Transverse colon (tissue), 4 donors: ENCODE measurements at regions not wholly inside any gene's neighbourhood (a gene's known extent, or its start where the extent isn't known, plus 50 kb on each side); places are given as distances from the start of the nearest gene placed in this dataset.

ENCODE experiments used
- DNase-seq: peaks from one replicate; pipeline ENCODE4 v3.0.0-alpha.2; 2019
- H3K27ac ChIP-seq, 4 donors: fragments of 200-600 bp; sonication (generic); 2 replicates each; pipeline ENCODE4 v1.5.1; 2016 to 2018; ENCODE audit warnings: inconsistent platforms in 4 of 4
- H3K27me3 ChIP-seq: fragments of 200-600 bp; sonication (generic); 2 replicates; pipeline ENCODE4 v1.5.1; 2017; ENCODE audit warnings: inconsistent platforms
- H3K36me3 ChIP-seq, 4 donors: fragments of 200-600 bp; sonication (generic); 2 replicates each; pipeline ENCODE4 v1.5.1; 2017 to 2019; ENCODE audit warnings: inconsistent platforms in 4 of 4
- H3K4me1 ChIP-seq, 4 donors: fragments of 200-600 bp; sonication (generic); 2 replicates each; pipeline ENCODE4 v1.5.1; 2017 to 2020; ENCODE audit warnings: inconsistent platforms in 4 of 4
- H3K4me3 ChIP-seq, 4 donors: fragments of 200-600 bp; sonication (generic); 1 replicate in 1 of 4; 2 replicates in 3 of 4; pipeline versions ENCODE4 v1.5.1 to v1.6.1; 2017 to 2019; ENCODE audit warnings: inconsistent platforms in 4 of 4
- H3K9me3 ChIP-seq, 2 donors: fragments of 200-600 bp; sonication (generic); 2 replicates each; pipeline ENCODE4 v1.5.1; 2017 to 2019; ENCODE audit warnings: inconsistent platforms in 2 of 2
- EP300 ChIP-seq: sonication (generic); formaldehyde crosslinking; IDR thresholded peaks from one replicate; pipeline ENCODE4 v1.6.1; 2017; ENCODE audit warnings: antibody characterized with exemption, low read depth
- POLR2A ChIP-seq: fragments of 450-650 bp; IDR thresholded peaks from one replicate; pipeline ENCODE4 v1.6.1; 2016; ENCODE audit warnings: antibody characterized with exemption, mild to moderate bottlenecking, moderate library complexity
- POLR2AphosphoS5 ChIP-seq, 3 donors: sonication (generic); formaldehyde crosslinking; IDR thresholded peaks; one replicate each; pipeline ENCODE4 v1.6.1; 2016; ENCODE audit warnings: antibody characterized with exemption in 3 of 3
- WGBS, 2 donors: methylation state at CpG; one replicate each; pipeline ENCODE4 v1.1.5; 2018; ENCODE audit warnings: low coverage in 1 of 2; 5-methylcytosine and 5-hydroxymethylcytosine counted together
- in situ Hi-C, 4 donors: fragments of 200-750 bp; cut with MboI; loops; one replicate each; pipeline versions ENCODE4 v1.15.0 to v1.15.1; 2017; ENCODE audit warnings: low sequenced_read_pairs in 3 of 4, low pct_ligation_motif_present in 1 of 4, low pct_unique_long_range_greater_than_20kb in 1 of 4
- intact Hi-C: fragments of 100-400 bp; cut with DNase I; formaldehyde crosslinking; loops from one replicate; pipeline ENCODE4 v1.15.1; 2023; ENCODE audit warnings: low total_unique reads
- TF ChIP-seq, protein P1 (sequence below), 5 experiments: fragments of 200-600 bp in 3 of 5; fragments of 450-650 bp in 2 of 5; sonication (generic) in 3 of 5; IDR thresholded peaks; 1 replicate in 2 of 5; 2 replicates in 3 of 5; pipeline ENCODE4 v1.5.1; 2016 to 2017; ENCODE audit warnings: antibody characterized with exemption in 5 of 5, inconsistent platforms in 3 of 5, mild to moderate bottlenecking in 2 of 5, moderate library complexity in 1 of 5

DNA sequence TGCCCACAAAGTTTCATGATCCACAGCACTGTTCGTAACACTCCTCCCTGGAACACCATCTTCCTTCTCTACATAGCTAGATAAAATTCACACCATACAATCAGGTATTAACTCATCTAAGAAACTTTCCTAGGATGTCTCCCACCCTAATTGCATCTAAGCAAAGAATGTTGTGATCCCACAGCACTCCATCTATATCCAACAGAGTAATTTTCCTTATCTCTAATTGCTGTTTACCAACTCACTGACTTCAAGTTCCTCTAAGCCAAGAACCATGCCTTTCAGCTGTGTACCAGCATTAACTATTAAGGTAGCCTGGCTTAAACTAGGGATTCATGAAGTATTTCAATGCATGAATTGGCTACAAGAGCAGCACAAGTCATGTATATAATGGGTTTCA is 114.2 kb downstream of the SIPA1L2 start:
- in situ Hi-C loops = no loop called here
- no peaks in the 10 kb centered on the region for H3K9me3 ChIP-seq

DNA sequence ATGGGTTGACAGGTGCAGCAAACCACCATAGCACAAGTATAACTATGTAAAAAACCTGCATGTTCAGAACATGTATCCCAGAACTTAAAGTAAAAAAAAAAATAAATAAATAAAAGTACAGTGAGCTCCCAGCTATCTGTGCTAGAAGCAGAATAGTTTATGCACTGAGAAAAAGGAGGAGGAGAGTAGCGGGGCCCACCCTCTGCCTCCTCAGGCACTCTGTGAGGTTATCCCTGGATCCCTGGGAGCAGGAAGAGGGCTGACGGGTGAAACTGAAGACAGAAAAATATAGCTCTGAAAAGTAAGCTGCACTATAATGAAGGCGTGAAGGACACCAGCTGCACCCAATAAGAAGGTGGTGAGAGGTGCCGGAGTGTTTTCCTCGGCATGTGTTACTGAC is 117.2 kb downstream of the SIPA1L2 start:
- Histone ChIP-seq H3K27ac (peak overlapping the region; percentile 8 to 59 (median 36)), H3K4me1 (peaks cover 0 to 13% (median 6%) of the 10 kb centered on the region in 4 donors), H3K36me3 (peaks cover 0 to 10% (median 2%) of the 10 kb centered on the region in 4 donors), H3K27me3 (no peaks in the 10 kb centered on the region), H3K4me3 (no peak overlapping the region), H3K9me3 (no peaks in the 10 kb centered on the region)
- TF ChIP-seq POLR2A (no peak), POLR2AphosphoS5 (IDR thresholded peaks at IDR 0.05) (no peak), EP300 (no peak)
- TF ChIP-seq, protein P1, sequence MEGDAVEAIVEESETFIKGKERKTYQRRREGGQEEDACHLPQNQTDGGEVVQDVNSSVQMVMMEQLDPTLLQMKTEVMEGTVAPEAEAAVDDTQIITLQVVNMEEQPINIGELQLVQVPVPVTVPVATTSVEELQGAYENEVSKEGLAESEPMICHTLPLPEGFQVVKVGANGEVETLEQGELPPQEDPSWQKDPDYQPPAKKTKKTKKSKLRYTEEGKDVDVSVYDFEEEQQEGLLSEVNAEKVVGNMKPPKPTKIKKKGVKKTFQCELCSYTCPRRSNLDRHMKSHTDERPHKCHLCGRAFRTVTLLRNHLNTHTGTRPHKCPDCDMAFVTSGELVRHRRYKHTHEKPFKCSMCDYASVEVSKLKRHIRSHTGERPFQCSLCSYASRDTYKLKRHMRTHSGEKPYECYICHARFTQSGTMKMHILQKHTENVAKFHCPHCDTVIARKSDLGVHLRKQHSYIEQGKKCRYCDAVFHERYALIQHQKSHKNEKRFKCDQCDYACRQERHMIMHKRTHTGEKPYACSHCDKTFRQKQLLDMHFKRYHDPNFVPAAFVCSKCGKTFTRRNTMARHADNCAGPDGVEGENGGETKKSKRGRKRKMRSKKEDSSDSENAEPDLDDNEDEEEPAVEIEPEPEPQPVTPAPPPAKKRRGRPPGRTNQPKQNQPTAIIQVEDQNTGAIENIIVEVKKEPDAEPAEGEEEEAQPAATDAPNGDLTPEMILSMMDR (IDR thresholded peaks at IDR 0.05) = no peak
- no peak for DNase-seq
- 84 to 89% methylated on average over 5 of the region's 5 CpGs for WGBS, 2 donors
- intact Hi-C loops = no loop called here
- in situ Hi-C loops = no loop called here

More for the DNA sequence above, 114.2 kb downstream of the SIPA1L2 start:
- intact Hi-C loops = no loop called here
- 88 to 100% methylated on average over 1 of the region's 1 CpG for WGBS, 2 donors
- Histone ChIP-seq H3K27me3 (no peaks in the 10 kb centered on the region), H3K27ac (no peak overlapping the region), H3K36me3 (peaks cover 0 to 10% (median 2%) of the 10 kb centered on the region in 4 donors), H3K4me1 (peaks cover 0 to 13% (median 3%) of the 10 kb centered on the region in 4 donors), H3K4me3 (no peak overlapping the region)
- TF ChIP-seq POLR2AphosphoS5 (IDR thresholded peaks at IDR 0.05) = no peak
- no peak for TF ChIP-seq EP300
- no peak for TF ChIP-seq POLR2A
- TF ChIP-seq, protein P1 (IDR thresholded peaks at IDR 0.05) = no peak
- DNase-seq = no peak

- no peak for TF ChIP-seq EP300
- TF ChIP-seq, protein P1 (IDR thresholded peaks at IDR 0.05) = no peak
- peak in 1 of 3 donors; percentile 14 for TF ChIP-seq POLR2AphosphoS5 (IDR thresholded peaks at IDR 0.05)
- no peak for TF ChIP-seq POLR2A
- peak overlapping the region in 3 of 4 donors; percentile 1 to 23 (median 7) for H3K27ac ChIP-seq
- H3K4me3 ChIP-seq = no peak overlapping the region
- intact Hi-C loops = no loop called here
- peaks cover 0 to 13% (median 6%) of the 10 kb centered on the region in 4 donors for H3K4me1 ChIP-seq
- in situ Hi-C loops = no loop called here
- H3K36me3 ChIP-seq = peaks cover 0 to 10% (median 2%) of the 10 kb centered on the region in 4 donors
- DNase-seq = no peak
- 81% methylated on average over 1 of the region's 1 CpG; no CpG with 5 or more reads in 1 of the 2 donors for WGBS, 2 donors
- H3K9me3 ChIP-seq = no peaks in the 10 kb centered on the region
- H3K27me3 ChIP-seq = no peaks in the 10 kb centered on the region
Measured at GRCh38 chr1:232511172-232511571, 118.8 kb downstream of the SIPA1L2 start.

DNA sequence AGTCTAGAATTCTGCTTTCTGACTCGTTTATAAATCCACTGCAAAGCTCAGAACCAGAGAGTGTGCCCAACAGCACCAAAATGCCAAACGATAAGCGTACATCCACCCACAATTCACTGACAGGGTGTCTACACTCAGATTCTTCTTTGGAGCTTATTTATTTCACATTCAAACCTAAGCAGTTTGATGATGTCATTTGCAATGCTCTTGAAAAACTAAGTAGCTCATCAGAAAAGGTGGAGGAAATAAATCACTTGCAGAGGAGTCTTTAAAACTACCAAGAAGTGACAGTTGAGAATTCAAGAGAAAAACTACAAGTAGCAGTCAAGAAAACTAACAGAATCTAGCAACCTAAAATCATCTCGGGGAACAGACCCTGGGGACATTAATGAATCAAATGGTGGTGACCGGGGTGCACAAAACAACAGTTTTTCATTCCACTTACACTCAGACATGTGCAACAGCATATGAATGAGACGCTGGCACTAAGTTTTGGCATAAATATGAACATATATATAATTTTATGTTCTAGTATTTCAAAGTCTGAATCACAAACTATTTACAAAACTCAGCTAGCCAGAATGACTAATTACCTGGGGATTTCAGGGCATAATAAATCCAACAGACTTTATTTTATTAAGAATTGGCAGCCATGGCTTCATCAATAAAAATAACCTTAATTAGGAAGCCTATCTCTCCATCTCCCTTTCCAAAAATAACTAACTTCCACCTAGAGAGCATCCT is 119.4 kb downstream of the SIPA1L2 start:
- DNase-seq = no peak
- Histone ChIP-seq H3K4me3 (no peak overlapping the region), H3K27ac (peak overlapping the region in 3 of 4 donors; percentile 7 to 30 (median 23)), H3K36me3 (peaks cover 0 to 10% (median 2%) of the 10 kb centered on the region in 4 donors), H3K4me1 (peaks cover 0 to 13% (median 6%) of the 10 kb centered on the region in 4 donors), H3K9me3 (no peaks in the 10 kb centered on the region), H3K27me3 (no peaks in the 10 kb centered on the region)
- intact Hi-C loops = no loop called here
- 73 to 77% methylated on average over 4 to 6 of the region's 6 CpGs for WGBS, 2 donors
- TF ChIP-seq EP300 = no peak
- TF ChIP-seq POLR2AphosphoS5 (IDR thresholded peaks at IDR 0.05) = no peak
- TF ChIP-seq, protein P1 (IDR thresholded peaks at IDR 0.05) = no peak
- no peak for TF ChIP-seq POLR2A
- in situ Hi-C loops = no loop called here
